Pons (tissue), 1 donor: ENCODE measurements at regions not wholly inside any gene's neighbourhood (a gene's known extent, or its start where the extent isn't known, plus 50 kb on each side); places are given as distances from the start of the nearest gene placed in this dataset.
"Not testable (repeated sequence)": the region's sequence is repeated elsewhere in the genome, so short reads cannot be mapped to it uniquely, and the experiment has no call there.

ENCODE experiments used
- DNase-seq: peaks from one replicate; pipeline ENCODE4 v3.0.0-alpha.2; 2016; ENCODE audit warnings: low spot score

GRCh38 chr6:92510137-92510536, 909.2 kb downstream of the EPHA7 start:
- no peak for DNase-seq

- no peak for DNase-seq
Measured at GRCh38 chr6:92507552-92507951, 911.8 kb downstream of the EPHA7 start.

- no peak for DNase-seq
Measured at GRCh38 chr6:92504509-92504908, 914.9 kb downstream of the EPHA7 start.

- DNase-seq = no peak
Measured at GRCh38 chr6:92497281-92497680, 922.1 kb downstream of the EPHA7 start.

GRCh38 chr6:92496527-92496926, 922.8 kb downstream of the EPHA7 start:
- DNase-seq = no peak

GRCh38 chr6:92495242-92495641, 924.1 kb downstream of the EPHA7 start:
- peak; percentile 8 for DNase-seq

- no peak for DNase-seq
Measured at GRCh38 chr6:92485487-92485886, 933.9 kb downstream of the EPHA7 start.

GRCh38 chr6:92479831-92480230, 939.5 kb downstream of the EPHA7 start:
- DNase-seq = no peak

GRCh38 chr6:92473056-92473455, 946.3 kb downstream of the EPHA7 start:
- no peak for DNase-seq

- DNase-seq = no peak
Measured at GRCh38 chr6:92469186-92469828, 950.1 kb downstream of the EPHA7 start.

GRCh38 chr6:92468066-92468465, 951.3 kb downstream of the EPHA7 start:
- no peak for DNase-seq

- DNase-seq = no peak
Measured at GRCh38 chr6:92460133-92460532, 959.2 kb downstream of the EPHA7 start.

- no peak for DNase-seq
Measured at GRCh38 chr6:92459606-92460005, 959.8 kb downstream of the EPHA7 start.

- no peak for DNase-seq
Measured at GRCh38 chr6:92446052-92446451, 973.3 kb downstream of the EPHA7 start.

- no peak for DNase-seq
Measured at GRCh38 chr6:92433911-92434310, 985.4 kb downstream of the EPHA7 start.

GRCh38 chr6:92431502-92431901, 987.9 kb downstream of the EPHA7 start:
- no peak for DNase-seq

- no peak for DNase-seq
Measured at GRCh38 chr6:92428448-92428847, 990.9 kb downstream of the EPHA7 start.

- DNase-seq = no peak
Measured at GRCh38 chr6:92427453-92427852, 991.9 kb downstream of the EPHA7 start.

- DNase-seq = no peak
Measured at GRCh38 chr6:92415656-92416055, 1003.7 kb downstream of the EPHA7 start.

GRCh38 chr6:92408350-92408749, 1011.0 kb downstream of the EPHA7 start:
- DNase-seq = no peak

GRCh38 chr6:92404281-92404680, 1015.1 kb downstream of the EPHA7 start:
- no peak for DNase-seq

GRCh38 chr6:92399911-92400310, 1019.4 kb downstream of the EPHA7 start:
- DNase-seq = no peak

GRCh38 chr6:92388706-92389105, 1030.7 kb downstream of the EPHA7 start:
- DNase-seq = not testable (repeated sequence)

- DNase-seq = no peak
Measured at GRCh38 chr6:92380803-92381601, 1038.4 kb downstream of the EPHA7 start.
